Activated naive CD8-positive, alpha-beta T cell treated with anti-CD3 and anti-CD28 coated beads, Interleukin-2, amount 50 U/mL, for 16 hours (primary cell): ENCODE measurements at regions not wholly inside any gene's neighbourhood (a gene's known extent, or its start where the extent isn't known, plus 50 kb on each side); places are given as distances from the start of the nearest gene placed in this dataset.
A peak's percentile ranks its signal among the peaks of the same experiment; 100 is the strongest.
"Not testable (repeated sequence)": the region's sequence is repeated elsewhere in the genome, so short reads cannot be mapped to it uniquely, and the experiment has no call there.

Experiments
- DNase-seq: peaks from one replicate; pipeline ENCODE4 v3.0.0-alpha.2; 2020; ENCODE audit warnings: low read depth, low spot score

- not testable (repeated sequence) for DNase-seq
These were observed 140.9 kb upstream of the GOLGA6L4 start for GRCh38 chr15:84094720-84095119.

DNA sequence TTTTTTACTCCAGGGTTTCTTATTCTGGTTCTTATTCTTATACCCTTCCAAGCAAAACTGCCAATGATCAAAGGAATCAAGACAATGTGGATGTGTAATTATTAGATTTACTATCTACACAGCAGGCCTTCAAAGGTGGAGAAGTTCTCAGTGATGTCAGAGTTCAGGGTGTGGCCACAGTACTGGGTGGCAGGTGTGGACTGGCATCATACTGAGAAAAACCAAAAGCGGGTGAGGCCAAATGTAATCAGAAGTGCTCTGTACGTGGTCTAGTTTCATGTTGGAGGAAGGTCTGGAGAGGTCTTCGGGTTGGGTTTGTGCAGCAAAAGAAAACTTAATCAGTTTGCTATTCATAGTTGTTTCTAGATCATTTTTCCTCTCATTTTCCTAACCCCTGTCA lies 138.5 kb upstream of the GOLGA6L4 start:
- DNase-seq: not testable (repeated sequence)

- DNase-seq: no peak
These were observed 137.0 kb upstream of the GOLGA6L4 start for GRCh38 chr15:84098604-84099003.

- no peak for DNase-seq
These were observed 136.4 kb upstream of the GOLGA6L4 start for GRCh38 chr15:84099181-84099580.

- no peak for DNase-seq
These were observed 132.2 kb upstream of the GOLGA6L4 start for GRCh38 chr15:84103345-84103744.

DNA sequence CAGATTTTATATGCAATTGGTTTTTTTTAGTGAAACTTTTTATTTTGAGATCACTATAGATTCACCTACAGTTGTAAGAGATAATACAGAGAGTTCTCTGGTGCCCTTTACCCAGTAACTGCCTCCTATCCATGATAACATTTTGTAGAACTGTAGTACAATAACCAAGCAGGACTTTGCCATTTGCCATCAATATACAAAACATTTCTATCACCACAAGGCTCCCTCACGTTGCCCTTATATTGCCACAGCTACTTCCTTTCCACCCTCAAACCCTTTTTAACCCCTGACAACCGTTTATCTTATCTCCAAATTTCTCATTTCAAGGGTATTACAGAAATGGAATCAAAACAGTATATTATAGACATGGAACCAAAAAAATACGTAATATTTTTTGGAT lies 130.7 kb upstream of the GOLGA6L4 start:
- DNase-seq: no peak

- no peak for DNase-seq
These were observed 126.8 kb upstream of the GOLGA6L4 start for GRCh38 chr15:84108728-84109127.

- DNase-seq: no peak
These were observed 124.0 kb upstream of the GOLGA6L4 start for GRCh38 chr15:84111575-84111974.

DNA sequence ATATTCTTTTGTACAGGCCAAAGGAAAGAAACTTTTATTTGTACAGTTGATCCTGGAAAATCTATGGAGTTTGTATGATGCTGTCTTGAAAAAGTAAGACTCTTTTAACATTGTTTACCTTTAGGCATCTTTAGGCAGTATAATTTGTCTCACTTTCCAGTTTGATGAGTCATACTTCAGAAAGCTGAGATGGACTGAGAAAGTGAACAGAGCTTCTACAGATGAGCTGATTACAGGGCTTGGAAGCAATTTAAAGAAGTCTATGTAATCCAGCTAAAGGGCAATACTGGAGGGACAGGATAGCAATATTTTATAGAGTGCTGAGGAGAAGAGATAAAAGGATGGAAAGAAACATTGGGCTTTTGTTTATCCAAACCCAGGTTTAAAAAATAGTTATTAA lies 123.5 kb upstream of the GOLGA6L4 start:
- DNase-seq: no peak

DNA sequence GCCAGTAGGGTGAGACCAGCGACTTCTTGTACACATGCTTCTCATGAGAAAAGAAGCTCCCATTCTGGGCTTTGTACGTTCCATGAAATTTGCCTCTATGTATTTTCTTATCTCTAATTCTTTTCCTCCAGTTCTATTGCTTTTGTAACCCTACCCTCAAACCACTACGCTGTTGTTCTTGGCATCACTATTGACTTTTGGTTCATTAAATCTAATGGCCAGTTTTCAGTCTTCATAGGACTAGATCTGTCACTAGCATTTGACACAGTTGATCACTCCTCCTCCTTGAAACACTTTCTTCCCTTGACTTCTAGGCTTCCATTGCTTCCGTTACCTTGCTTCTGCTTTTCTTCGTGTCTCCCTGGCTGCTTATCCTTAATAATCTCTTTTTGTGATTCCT lies 121.7 kb upstream of the GOLGA6L4 start:
- no peak for DNase-seq

GRCh38 chr15:84114680-84115079 lies 120.9 kb upstream of the GOLGA6L4 start:
- not testable (repeated sequence) for DNase-seq

DNA sequence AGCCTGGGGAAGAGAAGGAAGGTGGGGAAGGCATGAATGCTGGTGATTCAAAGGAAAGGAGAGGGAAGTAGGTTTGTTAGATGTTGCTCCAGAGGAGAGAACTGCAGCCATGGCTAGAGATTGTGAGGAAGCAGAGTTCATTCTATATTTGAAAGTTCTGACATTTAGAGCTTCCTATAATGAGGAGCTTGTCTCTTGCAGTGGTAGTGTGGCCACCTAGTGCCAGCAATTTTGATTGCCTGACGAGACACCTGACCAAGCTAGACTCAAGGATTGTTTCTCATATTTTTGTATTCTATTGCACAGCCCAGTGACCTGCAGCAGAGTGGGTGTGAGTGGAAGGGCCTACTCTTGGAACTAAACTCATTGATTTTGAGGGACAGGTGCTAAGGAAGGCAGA lies 116.2 kb upstream of the GOLGA6L4 start:
- DNase-seq: not testable (repeated sequence)

GRCh38 chr15:84120903-84121302 lies 114.7 kb upstream of the GOLGA6L4 start:
- DNase-seq: not testable (repeated sequence)

- not testable (repeated sequence) for DNase-seq
These were observed 106.9 kb upstream of the GOLGA6L4 start for GRCh38 chr15:84128706-84129105.

- not testable (repeated sequence) for DNase-seq
These were observed 105.3 kb upstream of the GOLGA6L4 start for GRCh38 chr15:84130098-84130831.

DNA sequence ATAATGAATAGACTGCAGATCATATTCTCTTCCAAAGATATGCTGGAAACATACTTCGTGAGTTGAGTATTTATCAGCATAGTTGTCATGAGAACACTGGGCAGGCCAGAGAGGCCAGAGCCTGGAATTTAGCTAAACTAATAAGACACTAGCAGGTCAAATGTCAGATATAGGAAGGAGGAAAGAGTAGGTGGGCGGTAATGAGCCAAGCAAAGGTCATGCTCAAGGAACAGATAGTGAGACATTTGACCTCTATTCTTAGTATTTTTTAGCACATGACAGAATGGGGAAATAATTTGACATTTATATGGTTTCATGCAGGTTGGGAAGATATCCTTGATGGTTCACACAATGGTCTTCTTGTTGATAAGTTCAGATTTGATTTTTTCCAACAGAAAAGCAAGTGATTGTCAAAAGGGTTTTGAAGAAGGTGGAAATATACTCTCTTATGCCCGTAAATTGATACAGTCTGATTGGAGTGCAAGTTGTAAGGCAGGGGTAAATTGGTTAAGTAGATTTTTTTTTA lies 99.6 kb upstream of the GOLGA6L4 start:
- DNase-seq: not testable (repeated sequence)

- DNase-seq: peak; percentile 61
These were observed 92.7 kb upstream of the GOLGA6L4 start for GRCh38 chr15:84142888-84143337.

GRCh38 chr15:84143753-84144314 lies 91.7 kb upstream of the GOLGA6L4 start:
- DNase-seq: no peak

- DNase-seq: not testable (repeated sequence)
These were observed 90.6 kb upstream of the GOLGA6L4 start for GRCh38 chr15:84144946-84145345.

DNA sequence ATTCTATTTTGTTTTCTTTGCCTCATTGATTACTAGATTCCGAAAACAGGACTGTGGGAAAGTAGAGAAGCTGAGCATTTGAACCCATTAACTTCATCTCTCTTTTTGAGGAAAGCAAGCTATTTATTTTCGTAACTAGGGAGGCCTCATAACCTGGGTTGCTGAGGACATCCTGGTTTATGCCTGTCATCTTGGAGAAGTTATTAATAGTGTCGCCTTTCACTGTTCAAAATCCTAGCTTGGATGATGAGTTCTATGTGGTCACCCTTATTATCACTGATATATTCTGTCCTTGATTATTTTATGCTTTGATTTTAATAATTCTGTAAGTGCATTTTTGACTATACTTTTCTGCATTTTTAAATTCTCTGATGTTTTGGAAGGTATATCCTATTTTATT lies 89.3 kb upstream of the GOLGA6L4 start:
- DNase-seq: not testable (repeated sequence)

GRCh38 chr15:84147307-84147706 lies 88.3 kb upstream of the GOLGA6L4 start:
- not testable (repeated sequence) for DNase-seq

DNA sequence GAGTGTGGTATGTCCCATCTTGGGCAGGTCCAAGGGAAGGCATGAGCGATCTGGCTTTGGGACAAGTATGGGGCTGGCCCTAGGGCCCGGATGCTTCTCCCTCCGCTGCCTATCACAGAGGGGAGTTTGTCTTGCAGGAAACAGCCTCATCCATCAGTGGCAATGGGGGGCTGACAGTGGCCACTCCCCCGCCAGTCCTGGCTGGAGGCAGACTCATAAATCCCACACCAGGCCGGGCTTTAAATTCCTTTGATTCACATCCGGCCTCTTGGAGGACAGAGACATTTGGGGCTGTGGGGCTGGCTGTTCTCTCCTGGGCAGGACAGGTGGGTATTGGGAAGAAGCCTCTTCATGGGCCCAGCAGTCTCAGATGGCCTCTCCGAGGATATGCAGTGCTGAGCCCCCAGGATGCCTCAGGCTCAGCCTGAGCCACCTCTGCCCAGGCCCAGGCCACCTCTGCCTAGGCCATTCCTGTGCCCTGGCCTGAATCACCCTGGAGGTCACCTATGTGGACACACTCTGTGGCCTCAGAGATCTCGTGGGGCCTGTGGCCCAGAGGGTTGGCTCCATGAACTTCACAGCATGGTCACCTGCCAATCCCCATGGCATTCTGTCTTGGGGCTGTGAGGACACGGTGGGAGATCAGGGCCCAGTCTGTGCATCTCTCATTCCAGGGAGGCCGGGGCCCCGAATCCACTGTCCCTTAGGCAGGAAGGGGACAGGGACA lies 84.2 kb upstream of the GOLGA6L4 start:
- no peak for DNase-seq
